Right renal cortex interstitium (tissue), 3 donors: ENCODE measurements at regions not wholly inside any gene's neighbourhood (a gene's known extent, or its start where the extent isn't known, plus 50 kb on each side); places are given as distances from the start of the nearest gene placed in this dataset.

Experiments used
- DNase-seq, 3 donors: peaks; one replicate each; pipeline ENCODE4 v3.0.0-alpha.2; 2013; ENCODE audit warnings: low read depth in 3 of 3, low spot score in 2 of 3

GRCh38 chr14:71647086-71647784 is 285.0 kb upstream of the RGS6 start:
- peak; percentile 29 to 35 (median 31) for DNase-seq

GRCh38 chr14:71648725-71649124 is 283.5 kb upstream of the RGS6 start:
- no peak for DNase-seq

GRCh38 chr14:71650187-71650755 is 282.0 kb upstream of the RGS6 start:
- no peak for DNase-seq

GRCh38 chr14:71651228-71651627 is 281.0 kb upstream of the RGS6 start:
- peak; percentile 33 to 58 (median 53) for DNase-seq

GRCh38 chr14:71652368-71652767 is 279.9 kb upstream of the RGS6 start:
- DNase-seq, result no peak

GRCh38 chr14:71654810-71655209 is 277.4 kb upstream of the RGS6 start:
- DNase-seq, result no peak

- no peak for DNase-seq
Measured at GRCh38 chr14:71658261-71658860, 273.9 kb upstream of the RGS6 start.

- no peak for DNase-seq
Measured at GRCh38 chr14:71659159-71659558, 273.1 kb upstream of the RGS6 start.

GRCh38 chr14:71661441-71661840 is 270.8 kb upstream of the RGS6 start:
- DNase-seq, result no peak

- no peak for DNase-seq
Measured at GRCh38 chr14:71662291-71662790, 269.9 kb upstream of the RGS6 start.

GRCh38 chr14:71665157-71665556 is 267.1 kb upstream of the RGS6 start:
- no peak for DNase-seq

GRCh38 chr14:71665781-71666180 is 266.4 kb upstream of the RGS6 start:
- DNase-seq, result no peak

- DNase-seq, result no peak
Measured at GRCh38 chr14:71666571-71667145, 265.6 kb upstream of the RGS6 start.

- DNase-seq, result no peak
Measured at GRCh38 chr14:71668186-71668912, 263.9 kb upstream of the RGS6 start.

GRCh38 chr14:71672596-71672995 is 259.6 kb upstream of the RGS6 start:
- DNase-seq, result no peak

GRCh38 chr14:71675126-71675899 is 256.9 kb upstream of the RGS6 start:
- no peak for DNase-seq

- no peak for DNase-seq
Measured at GRCh38 chr14:71675900-71676287, 256.3 kb upstream of the RGS6 start.

GRCh38 chr14:71680736-71681387 is 251.4 kb upstream of the RGS6 start:
- no peak for DNase-seq

- no peak for DNase-seq
Measured at GRCh38 chr14:71682337-71682736, 249.9 kb upstream of the RGS6 start.

GRCh38 chr14:71684323-71684722 is 247.9 kb upstream of the RGS6 start:
- no peak for DNase-seq
